ENCODE measurements at regions not wholly inside any gene's neighbourhood (a gene's known extent, or its start where the extent isn't known, plus 50 kb on each side); places are given as distances from the start of the nearest gene placed in this dataset.

DNA sequence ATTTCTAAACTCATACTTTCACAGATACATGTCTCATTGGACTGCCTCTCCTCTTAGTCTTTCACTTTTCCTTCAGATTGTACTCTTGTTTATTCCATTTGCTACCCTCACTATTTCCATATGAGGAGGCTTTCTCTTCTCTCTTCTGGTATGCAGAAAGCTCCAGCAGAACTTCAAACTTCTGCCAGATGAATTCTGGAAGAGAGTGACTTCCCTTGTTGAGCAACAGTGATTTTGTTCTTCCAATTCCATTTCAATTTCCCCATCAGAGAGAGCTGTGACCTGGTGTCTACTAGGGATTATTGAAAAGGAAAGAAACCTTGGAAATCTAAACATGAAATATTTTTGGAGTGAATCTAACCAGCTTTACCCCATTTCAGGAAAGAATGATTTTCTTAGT is 523.2 kb upstream of the ZNF717 start:
- no peaks in the 10 kb centered on the region for H3K79me2 ChIP-seq (ENCODE audit: insufficient read depth, low read length)
- DNase-seq, result no peak
- intact Hi-C loops (cut with micrococcal nuclease), result no loop called here
- H3K4me3 ChIP-seq (replicated peaks in 1 of 3; ENCODE audit: low read depth in 2 of 3, low read length in 3 of 3), result no peak overlapping the region
- no peak overlapping the region for H3K4me3 Mint-ChIP-seq
- no peak overlapping the region for H3K4me2 ChIP-seq (replicated peaks; ENCODE audit: extremely low read depth, low read length, poor library complexity, severe bottlenecking)
- H3K9me3 Mint-ChIP-seq, result peaks cover 0 to 4% (median 1%) of the 10 kb centered on the region in 7 donors
- H2AFZ ChIP-seq (ENCODE audit: insufficient read depth, low read depth, low read length, poor library complexity, severe bottlenecking), result no peak overlapping the region
- H3K4me1 ChIP-seq (ENCODE audit: control insufficient read depth in 1 of 2, insufficient read depth in 2 of 2, low read length in 2 of 2), result no peaks in the 10 kb centered on the region
- no peaks in the 10 kb centered on the region for H4K20me1 ChIP-seq (ENCODE audit: insufficient read depth, low read length)
- no peaks in the 10 kb centered on the region for H3K27me3 ChIP-seq (ENCODE audit: control insufficient read depth in 2 of 2, insufficient read depth in 2 of 2, low read length in 2 of 2)
- H3K27ac Mint-ChIP-seq, result no peak overlapping the region
- no peaks in the 10 kb centered on the region for H3K27me3 Mint-ChIP-seq (ENCODE audit: low read depth in 3 of 3)
- H3K9ac ChIP-seq (ENCODE audit: insufficient read depth, low read length, poor library complexity, severe bottlenecking), result no peak overlapping the region
- H3K9me3 ChIP-seq (replicated peaks in 1 of 2; ENCODE audit: control insufficient read depth in 1 of 2, insufficient read depth in 1 of 2, low read length in 2 of 2), result no peaks in the 10 kb centered on the region
- no peaks in the 10 kb centered on the region for H3K4me1 Mint-ChIP-seq
- H3K36me3 ChIP-seq (replicated peaks in 1 of 2; ENCODE audit: control insufficient read depth in 1 of 2, insufficient read depth in 2 of 2, low read length in 2 of 2), result no peaks in the 10 kb centered on the region
- H3K27ac ChIP-seq (ENCODE audit: low read depth in 1 of 2, low read length in 2 of 2), result no peak overlapping the region
- no peaks in the 10 kb centered on the region for H3K36me3 Mint-ChIP-seq
- TF ChIP-seq, protein P1, sequence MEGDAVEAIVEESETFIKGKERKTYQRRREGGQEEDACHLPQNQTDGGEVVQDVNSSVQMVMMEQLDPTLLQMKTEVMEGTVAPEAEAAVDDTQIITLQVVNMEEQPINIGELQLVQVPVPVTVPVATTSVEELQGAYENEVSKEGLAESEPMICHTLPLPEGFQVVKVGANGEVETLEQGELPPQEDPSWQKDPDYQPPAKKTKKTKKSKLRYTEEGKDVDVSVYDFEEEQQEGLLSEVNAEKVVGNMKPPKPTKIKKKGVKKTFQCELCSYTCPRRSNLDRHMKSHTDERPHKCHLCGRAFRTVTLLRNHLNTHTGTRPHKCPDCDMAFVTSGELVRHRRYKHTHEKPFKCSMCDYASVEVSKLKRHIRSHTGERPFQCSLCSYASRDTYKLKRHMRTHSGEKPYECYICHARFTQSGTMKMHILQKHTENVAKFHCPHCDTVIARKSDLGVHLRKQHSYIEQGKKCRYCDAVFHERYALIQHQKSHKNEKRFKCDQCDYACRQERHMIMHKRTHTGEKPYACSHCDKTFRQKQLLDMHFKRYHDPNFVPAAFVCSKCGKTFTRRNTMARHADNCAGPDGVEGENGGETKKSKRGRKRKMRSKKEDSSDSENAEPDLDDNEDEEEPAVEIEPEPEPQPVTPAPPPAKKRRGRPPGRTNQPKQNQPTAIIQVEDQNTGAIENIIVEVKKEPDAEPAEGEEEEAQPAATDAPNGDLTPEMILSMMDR (IDR thresholded peaks at IDR 0.05), result no peak

DNA sequence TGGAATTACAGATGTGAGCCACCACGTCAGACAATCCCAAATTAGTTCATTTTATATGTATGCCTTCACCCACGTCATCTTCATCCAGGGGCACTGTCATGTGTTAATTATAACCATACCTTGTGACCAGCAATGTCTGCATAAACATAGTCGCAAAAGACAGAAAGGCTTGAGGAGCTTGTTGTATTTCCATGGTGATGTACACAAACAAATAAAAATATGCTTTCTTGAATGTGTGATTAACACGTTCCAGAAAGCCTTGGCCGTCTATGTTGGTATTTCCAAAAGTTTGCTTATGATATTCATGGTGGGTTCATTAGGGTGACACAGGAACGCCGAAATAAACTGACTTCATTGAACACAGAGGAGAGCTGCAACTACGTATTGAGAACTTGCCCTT is 524.7 kb upstream of the ZNF717 start:
- no peak for DNase-seq
- Mint-ChIP-seq H3K4me1 (no peaks in the 10 kb centered on the region), H3K27me3 (ENCODE audit: low read depth in 3 of 3) (no peaks in the 10 kb centered on the region), H3K27ac (no peak overlapping the region), H3K36me3 (no peaks in the 10 kb centered on the region), H3K9me3 (peaks cover 0 to 4% (median 1%) of the 10 kb centered on the region in 7 donors), H3K4me3 (no peak overlapping the region)
- TF ChIP-seq, protein P1 (IDR thresholded peaks at IDR 0.05), result no peak
- intact Hi-C loops (cut with micrococcal nuclease), result no loop called here
- H3K9me3 ChIP-seq (replicated peaks in 1 of 2; ENCODE audit: control insufficient read depth in 1 of 2, insufficient read depth in 1 of 2, low read length in 2 of 2), result no peaks in the 10 kb centered on the region
- H4K20me1 ChIP-seq (ENCODE audit: insufficient read depth, low read length), result no peaks in the 10 kb centered on the region
- no peaks in the 10 kb centered on the region for H3K36me3 ChIP-seq (replicated peaks in 1 of 2; ENCODE audit: control insufficient read depth in 1 of 2, insufficient read depth in 2 of 2, low read length in 2 of 2)
- H2AFZ ChIP-seq (ENCODE audit: insufficient read depth, low read depth, low read length, poor library complexity, severe bottlenecking), result no peak overlapping the region
- WGBS (ENCODE audit: insufficient coverage), result 80% methylated on average over 3 of the region's 8 CpGs
- no peak overlapping the region for H3K9ac ChIP-seq (ENCODE audit: insufficient read depth, low read length, poor library complexity, severe bottlenecking)
- H3K4me1 ChIP-seq (ENCODE audit: control insufficient read depth in 1 of 2, insufficient read depth in 2 of 2, low read length in 2 of 2), result no peaks in the 10 kb centered on the region
- no peak overlapping the region for H3K27ac ChIP-seq (ENCODE audit: low read depth in 1 of 2, low read length in 2 of 2)
- H3K4me3 ChIP-seq (replicated peaks in 1 of 3; ENCODE audit: low read depth in 2 of 3, low read length in 3 of 3), result no peak overlapping the region
- no peak overlapping the region for H3K4me2 ChIP-seq (replicated peaks; ENCODE audit: extremely low read depth, low read length, poor library complexity, severe bottlenecking)
- H3K79me2 ChIP-seq (ENCODE audit: insufficient read depth, low read length), result no peaks in the 10 kb centered on the region
- H3K27me3 ChIP-seq (ENCODE audit: control insufficient read depth in 2 of 2, insufficient read depth in 2 of 2, low read length in 2 of 2), result no peaks in the 10 kb centered on the region
